ENCODE measurements at regions not wholly inside any gene's neighbourhood (a gene's known extent, or its start where the extent isn't known, plus 50 kb on each side); places are given as distances from the start of the nearest gene placed in this dataset.

GRCh38 chr10:8389630-8390029 lies 335.1 kb downstream of the GATA3 start:
- FAIRE-seq (peak; percentile 89), DNase-seq (ENCODE audit: low read depth, low spot score) (peak; percentile 60)
- Histone ChIP-seq H3K9me1 (replicated peaks; ENCODE audit: control insufficient read depth, extremely low read depth, insufficient read depth, low read length) (no peaks in the 10 kb centered on the region), H3K79me2 (ENCODE audit: control insufficient read depth, insufficient read depth, low read length) (no peaks in the 10 kb centered on the region), H3K27me3 (ENCODE audit: control insufficient read depth in 2 of 2, insufficient read depth in 2 of 2, low read length in 2 of 2) (no peaks in the 10 kb centered on the region), H3K4me1 (ENCODE audit: control insufficient read depth, extremely low read depth, insufficient read depth, low read length) (peaks cover 22% of the 10 kb centered on the region), H3K9ac (replicated peaks; ENCODE audit: extremely low read depth, insufficient read depth, low read length) (no peak overlapping the region), H3K4me3 (replicated peaks in 1 of 3; ENCODE audit: insufficient read depth in 1 of 3, low read depth in 1 of 3, low read length in 3 of 3) (no peak overlapping the region), H3K27ac (ENCODE audit: insufficient read depth, low read depth, low read length) (no peak overlapping the region), H4K20me1 (replicated peaks; ENCODE audit: control insufficient read depth, extremely low read depth, insufficient read depth, low read length) (no peaks in the 10 kb centered on the region), H3K36me3 (ENCODE audit: control insufficient read depth in 2 of 2, extremely low read depth in 1 of 2, insufficient read depth in 2 of 2, low read length in 2 of 2) (no peaks in the 10 kb centered on the region), H3K9me3 (replicated peaks; ENCODE audit: control insufficient read depth, insufficient read depth, low read length) (no peaks in the 10 kb centered on the region), H2AFZ (ENCODE audit: low read depth, low read length) (no peak overlapping the region), H3K4me2 (ENCODE audit: insufficient read depth, low read length) (peak overlapping the region; percentile 41)
- intact Hi-C loops (cut with micrococcal nuclease), result no loop called here
- POLR2A ChIA-PET, result no interaction called here
- CTCF ChIA-PET, result interaction anchor here (1.6 to 2.2 kb wide), 2 partner anchors 10 to 11 kb away, joined by 4 to 9 read pairs; no protein-coding TSS in a partner anchor
- no peak for TF ChIP-seq MAX (IDR thresholded peaks at IDR 0.05; ENCODE audit: insufficient read depth, insufficient read length)
- TF ChIP-seq FOS (IDR thresholded peaks at IDR 0.05; ENCODE audit: borderline replicate concordance, insufficient read depth, low read length), result peak; percentile 91
- TF ChIP-seq JUN (IDR thresholded peaks at IDR 0.05; ENCODE audit: borderline replicate concordance, insufficient read depth, insufficient read length, low read depth), result peak; percentile 59
- dilution Hi-C loops (cut with MboI; ENCODE audit: extremely low pct_ligation_motif_present, low sequenced_read_pairs), result no loop called here
- BruUV-seq (replicated peaks), result no TSS peak

GRCh38 chr10:8392216-8392615 lies 337.7 kb downstream of the GATA3 start:
- no peak overlapping the region for H2AFZ ChIP-seq (ENCODE audit: low read depth, low read length)
- no peak overlapping the region for H3K27ac ChIP-seq (ENCODE audit: insufficient read depth, low read depth, low read length)
- no TSS peak for BruUV-seq (replicated peaks)
- no peak overlapping the region for H3K4me2 ChIP-seq (ENCODE audit: insufficient read depth, low read length)
- no peak for FAIRE-seq
- POLR2A ChIA-PET, result no interaction called here
- peaks cover 22% of the 10 kb centered on the region for H3K4me1 ChIP-seq (ENCODE audit: control insufficient read depth, extremely low read depth, insufficient read depth, low read length)
- CTCF ChIA-PET, result interaction anchor here (0.5 kb wide), 1 partner anchor 668 kb away, joined by 3 read pairs; no protein-coding TSS in a partner anchor
- H3K9ac ChIP-seq (replicated peaks; ENCODE audit: extremely low read depth, insufficient read depth, low read length), result no peak overlapping the region
- no peak overlapping the region for H3K4me3 ChIP-seq (replicated peaks in 1 of 3; ENCODE audit: insufficient read depth in 1 of 3, low read depth in 1 of 3, low read length in 3 of 3)
- TF ChIP-seq POLR2A (IDR thresholded peaks at IDR 0.05; ENCODE audit: low read depth, low read length), result no peak
- TF ChIP-seq MAX (IDR thresholded peaks at IDR 0.05; ENCODE audit: insufficient read depth, insufficient read length), result no peak
- no peak for TF ChIP-seq GATA2 (IDR thresholded peaks at IDR 0.05; ENCODE audit: insufficient read depth, insufficient read length, low read depth, low read length)
- no peaks in the 10 kb centered on the region for H3K9me3 ChIP-seq (replicated peaks; ENCODE audit: control insufficient read depth, insufficient read depth, low read length)
- no peaks in the 10 kb centered on the region for H3K36me3 ChIP-seq (ENCODE audit: control insufficient read depth in 2 of 2, extremely low read depth in 1 of 2, insufficient read depth in 2 of 2, low read length in 2 of 2)
- intact Hi-C loops (cut with micrococcal nuclease), result no loop called here
- H3K79me2 ChIP-seq (ENCODE audit: control insufficient read depth, insufficient read depth, low read length), result no peaks in the 10 kb centered on the region
- dilution Hi-C loops (cut with MboI; ENCODE audit: extremely low pct_ligation_motif_present, low sequenced_read_pairs), result no loop called here
- H4K20me1 ChIP-seq (replicated peaks; ENCODE audit: control insufficient read depth, extremely low read depth, insufficient read depth, low read length), result no peaks in the 10 kb centered on the region
- H3K27me3 ChIP-seq (ENCODE audit: control insufficient read depth in 2 of 2, insufficient read depth in 2 of 2, low read length in 2 of 2), result peaks cover 0 to 6% of the 10 kb centered on the region in 2 experiments
- DNase-seq (ENCODE audit: low read depth, low spot score), result no peak
- H3K9me1 ChIP-seq (replicated peaks; ENCODE audit: control insufficient read depth, extremely low read depth, insufficient read depth, low read length), result no peaks in the 10 kb centered on the region

Data from endothelial cell of umbilical vein (primary cell).